Endodermal cell (in vitro differentiated cells): ENCODE measurements at regions not wholly inside any gene's neighbourhood (a gene's known extent, or its start where the extent isn't known, plus 50 kb on each side); places are given as distances from the start of the nearest gene placed in this dataset.

Experiments used
- DNase-seq: peaks from one replicate; pipeline ENCODE4 v3.0.0-alpha.2; 2017
- H3K27ac ChIP-seq: 2 replicates; pipeline ENCODE4 v1.5.1; 2013; ENCODE audit warnings: mild to moderate bottlenecking, low read depth, low read length, moderate library complexity
- H3K27me3 ChIP-seq: 2 replicates; pipeline ENCODE4 v1.6.1; 2013; ENCODE audit warnings: mild to moderate bottlenecking, low read length, moderate library complexity; ENCODE audit not compliant: insufficient read depth, control insufficient read depth, poor library complexity, severe bottlenecking
- H3K36me3 ChIP-seq: 2 replicates; pipeline ENCODE4 v1.7.0; 2013; ENCODE audit warnings: mild to moderate bottlenecking, low read length, moderate library complexity; ENCODE audit not compliant: control insufficient read depth, insufficient read depth
- H3K4me1 ChIP-seq: one replicate; pipeline ENCODE4 v1.7.0; 2013; ENCODE audit warnings: low read length; ENCODE audit not compliant: control insufficient read depth, insufficient read depth
- H3K4me3 ChIP-seq: 2 replicates; pipeline ENCODE4 v1.5.1; 2013; ENCODE audit warnings: mild to moderate bottlenecking, low read length, moderate library complexity
- H3K9ac ChIP-seq: 2 replicates; pipeline ENCODE4 v1.6.1; 2013; ENCODE audit warnings: mild to moderate bottlenecking, low read length, moderate library complexity; ENCODE audit not compliant: poor library complexity, severe bottlenecking; ENCODE audit errors: extremely low read depth
- H3K9me3 ChIP-seq: 2 replicates; pipeline ENCODE4 v1.6.1; 2013; ENCODE audit warnings: mild to moderate bottlenecking, low read length, moderate library complexity; ENCODE audit not compliant: control insufficient read depth
- H3K27ac Mint-ChIP-seq: 2 replicates; pipeline ENCODE4 v1.8.0; 2020; ENCODE audit warnings: mixed read lengths
- H3K27me3 Mint-ChIP-seq: 2 replicates; pipeline ENCODE4 v1.8.0; 2021; ENCODE audit warnings: mild to moderate bottlenecking, mixed read lengths; ENCODE audit not compliant: insufficient read depth
- H3K36me3 Mint-ChIP-seq: 2 replicates; pipeline ENCODE4 v1.8.0; 2020; ENCODE audit warnings: low read depth, mixed read lengths
- H3K4me1 Mint-ChIP-seq: 2 replicates; pipeline ENCODE4 v1.8.0; 2020; ENCODE audit warnings: mixed read lengths
- H3K4me3 Mint-ChIP-seq: 2 replicates; pipeline ENCODE4 v1.8.0; 2020; ENCODE audit warnings: mild to moderate bottlenecking, moderate library complexity, mixed read lengths
- H3K9me3 Mint-ChIP-seq: 2 replicates; pipeline ENCODE4 v1.8.0; 2020; ENCODE audit warnings: mild to moderate bottlenecking, mixed read lengths
- WGBS, 2 experiments: methylation state at CpG; one replicate each; pipeline versions ENCODE4 v1.1.5 to v1.1.7; 2013; ENCODE audit warnings: missing lambda C conversion rate in 2 of 2, mixed read lengths in 1 of 2; ENCODE audit not compliant: insufficient coverage in 1 of 2, insufficient read length in 1 of 2; 5-methylcytosine and 5-hydroxymethylcytosine counted together
- TF ChIP-seq, protein P1 (sequence below): fragments of 200-600 bp; sonication (generic); conservative IDR thresholded peaks from 2 replicates; pipeline ENCODE4 v1.5.0; 2021; ENCODE audit warnings: antibody characterized with exemption, mild to moderate bottlenecking

DNA sequence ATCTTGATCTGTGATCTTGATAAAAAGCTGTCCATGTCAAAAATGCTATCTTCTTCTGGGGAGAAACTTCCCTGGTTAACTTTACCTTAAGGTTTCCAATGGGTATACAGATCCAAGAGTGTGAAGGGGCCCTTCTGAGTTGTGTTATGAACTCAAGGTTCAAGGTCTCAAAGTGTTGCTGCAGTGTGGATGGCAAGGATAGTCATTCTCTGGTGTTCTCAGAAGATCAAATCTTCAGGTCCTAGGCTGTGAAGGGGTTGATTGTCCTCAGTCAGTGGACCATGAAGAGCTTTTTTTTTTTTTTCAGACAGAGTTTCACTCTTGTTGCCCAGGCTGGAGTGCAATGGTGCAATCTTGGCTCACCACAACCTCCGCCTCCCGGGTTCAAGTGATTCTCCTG is 114.4 kb downstream of the SPTSSA start:
- Mint-ChIP-seq H3K27ac (no peak overlapping the region), H3K9me3 (peaks cover 50% of the 10 kb centered on the region), H3K27me3 (peaks cover 4% of the 10 kb centered on the region), H3K4me3 (no peak overlapping the region), H3K4me1 (peaks cover 3% of the 10 kb centered on the region), H3K36me3 (peaks cover 3% of the 10 kb centered on the region)
- no peaks in the 10 kb centered on the region for H3K36me3 ChIP-seq
- no peak overlapping the region for H3K4me3 ChIP-seq
- 96% methylated on average over 2 of the region's 2 CpGs; no CpG with 5 or more reads in 1 of the 2 experiments for WGBS, 2 experiments
- TF ChIP-seq, protein P1, sequence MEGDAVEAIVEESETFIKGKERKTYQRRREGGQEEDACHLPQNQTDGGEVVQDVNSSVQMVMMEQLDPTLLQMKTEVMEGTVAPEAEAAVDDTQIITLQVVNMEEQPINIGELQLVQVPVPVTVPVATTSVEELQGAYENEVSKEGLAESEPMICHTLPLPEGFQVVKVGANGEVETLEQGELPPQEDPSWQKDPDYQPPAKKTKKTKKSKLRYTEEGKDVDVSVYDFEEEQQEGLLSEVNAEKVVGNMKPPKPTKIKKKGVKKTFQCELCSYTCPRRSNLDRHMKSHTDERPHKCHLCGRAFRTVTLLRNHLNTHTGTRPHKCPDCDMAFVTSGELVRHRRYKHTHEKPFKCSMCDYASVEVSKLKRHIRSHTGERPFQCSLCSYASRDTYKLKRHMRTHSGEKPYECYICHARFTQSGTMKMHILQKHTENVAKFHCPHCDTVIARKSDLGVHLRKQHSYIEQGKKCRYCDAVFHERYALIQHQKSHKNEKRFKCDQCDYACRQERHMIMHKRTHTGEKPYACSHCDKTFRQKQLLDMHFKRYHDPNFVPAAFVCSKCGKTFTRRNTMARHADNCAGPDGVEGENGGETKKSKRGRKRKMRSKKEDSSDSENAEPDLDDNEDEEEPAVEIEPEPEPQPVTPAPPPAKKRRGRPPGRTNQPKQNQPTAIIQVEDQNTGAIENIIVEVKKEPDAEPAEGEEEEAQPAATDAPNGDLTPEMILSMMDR = no peak
- H3K27me3 ChIP-seq = no peaks in the 10 kb centered on the region
- H3K9ac ChIP-seq = no peak overlapping the region
- DNase-seq = no peak
- peaks cover 18% of the 10 kb centered on the region for H3K9me3 ChIP-seq
- no peak overlapping the region for H3K27ac ChIP-seq
- no peaks in the 10 kb centered on the region for H3K4me1 ChIP-seq

DNA sequence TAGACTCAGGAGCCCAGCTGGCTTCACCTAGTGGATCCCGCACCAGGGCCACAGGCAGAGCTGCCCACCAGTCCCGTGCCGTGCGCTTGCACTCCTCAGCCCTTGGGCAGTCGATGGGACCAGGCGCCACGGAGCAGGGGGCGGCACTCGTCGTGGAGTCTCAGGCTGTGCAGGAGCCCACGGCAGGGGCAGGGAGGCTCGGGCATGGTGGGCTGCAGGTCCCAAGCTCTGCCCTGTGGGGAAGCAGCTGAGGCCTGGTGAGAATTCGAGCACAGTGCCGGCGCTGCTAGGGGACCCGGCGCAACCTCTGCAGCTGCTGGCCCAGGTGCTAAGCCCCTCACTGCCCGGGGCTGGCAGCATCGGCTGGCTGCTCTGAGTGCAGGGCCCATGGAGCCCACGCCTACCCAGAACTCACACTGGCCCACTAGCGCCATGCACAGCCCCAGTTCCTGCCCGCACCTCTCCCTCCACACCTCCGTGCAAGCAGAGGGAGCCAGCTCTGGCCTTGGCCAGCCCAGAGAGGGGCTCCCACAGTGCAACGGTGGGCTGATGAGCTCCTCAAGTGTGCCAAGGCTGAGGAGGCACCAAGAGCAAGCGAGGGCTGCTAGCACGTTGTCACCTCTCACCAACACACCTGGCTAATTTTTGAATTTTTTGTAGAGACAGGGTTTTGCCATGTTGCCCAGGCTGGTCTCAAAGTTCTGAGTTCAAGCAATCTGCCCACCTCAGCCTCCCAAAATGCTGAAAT is 116.1 kb downstream of the SPTSSA start:
- Mint-ChIP-seq H3K4me3 (no peak overlapping the region), H3K9me3 (peaks cover 65% of the 10 kb centered on the region), H3K27me3 (peaks cover 9% of the 10 kb centered on the region), H3K4me1 (no peaks in the 10 kb centered on the region), H3K36me3 (peaks cover 3% of the 10 kb centered on the region), H3K27ac (no peak overlapping the region)
- no peaks in the 10 kb centered on the region for H3K36me3 ChIP-seq
- no peak for DNase-seq
- WGBS, 2 experiments = 91 to 94% methylated on average over 7 to 26 of the region's 26 CpGs
- no peaks in the 10 kb centered on the region for H3K4me1 ChIP-seq
- no peak overlapping the region for H3K9ac ChIP-seq
- H3K27ac ChIP-seq = no peak overlapping the region
- TF ChIP-seq, protein P1 = no peak
- peaks cover 26% of the 10 kb centered on the region for H3K9me3 ChIP-seq
- H3K4me3 ChIP-seq = no peak overlapping the region
- H3K27me3 ChIP-seq = no peaks in the 10 kb centered on the region

DNA sequence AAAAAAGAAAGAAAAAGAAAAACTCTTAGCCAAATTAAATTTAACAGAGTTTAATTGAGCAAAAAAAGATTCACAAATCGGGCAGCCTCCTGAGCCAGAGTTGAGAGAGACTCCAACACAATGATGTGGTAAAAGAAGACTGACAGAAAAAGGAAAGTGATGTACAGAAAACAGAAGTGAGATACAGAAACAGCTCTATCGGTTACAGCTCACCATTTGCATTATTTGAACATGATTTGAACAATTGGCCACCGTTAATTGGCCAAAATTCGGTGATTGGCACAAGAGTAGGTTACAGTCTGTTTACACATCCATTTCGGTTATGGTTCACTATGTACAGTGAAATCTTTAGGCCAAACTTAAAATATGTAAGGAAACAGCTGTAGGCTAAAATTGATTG is 117.7 kb downstream of the SPTSSA start:
- DNase-seq = no peak
- peaks cover 15% of the 10 kb centered on the region for H3K27me3 Mint-ChIP-seq
- no peaks in the 10 kb centered on the region for H3K27me3 ChIP-seq
- no peak overlapping the region for H3K4me3 Mint-ChIP-seq
- no peak overlapping the region for H3K9ac ChIP-seq
- no peak overlapping the region for H3K27ac Mint-ChIP-seq
- TF ChIP-seq, protein P1 = no peak
- H3K4me3 ChIP-seq = no peak overlapping the region
- no peaks in the 10 kb centered on the region for H3K36me3 ChIP-seq
- H3K36me3 Mint-ChIP-seq = peaks cover 3% of the 10 kb centered on the region
- H3K9me3 ChIP-seq = peaks cover 26% of the 10 kb centered on the region
- peaks cover 71% of the 10 kb centered on the region for H3K9me3 Mint-ChIP-seq
- no peaks in the 10 kb centered on the region for H3K4me1 Mint-ChIP-seq
- no peaks in the 10 kb centered on the region for H3K4me1 ChIP-seq
- no peak overlapping the region for H3K27ac ChIP-seq
- 93 to 94% methylated on average over 2 to 5 of the region's 5 CpGs for WGBS, 2 experiments
